IPS DF 6.9 (cell line): ENCODE measurements at regions not wholly inside any gene's neighbourhood (a gene's known extent, or its start where the extent isn't known, plus 50 kb on each side); places are given as distances from the start of the nearest gene placed in this dataset.

ENCODE experiments used
- DNase-seq: peaks from one replicate; pipeline ENCODE4 v3.0.0-alpha.2; 2013; ENCODE audit warnings: low read depth, low spot score
- H3K27ac ChIP-seq: one replicate; pipeline ENCODE4 v1.5.1; 2013; ENCODE audit warnings: low read length, control low read depth
- H3K27me3 ChIP-seq: 2 replicates; pipeline ENCODE4 v1.6.1; 2013; ENCODE audit warnings: mild to moderate bottlenecking, low read length; ENCODE audit not compliant: control insufficient read depth, insufficient read depth
- H3K36me3 ChIP-seq: 2 replicates; pipeline ENCODE4 v1.6.1; 2013; ENCODE audit warnings: low read length; ENCODE audit not compliant: control insufficient read depth, insufficient read depth
- H3K4me1 ChIP-seq: 2 replicates; pipeline ENCODE4 v1.6.1; 2013; ENCODE audit warnings: low read length; ENCODE audit not compliant: control insufficient read depth, insufficient read depth
- H3K4me3 ChIP-seq: 2 replicates; pipeline ENCODE4 v1.5.1; 2013; ENCODE audit warnings: mild to moderate bottlenecking, low read length
- H3K9me3 ChIP-seq: 2 replicates; pipeline ENCODE4 v1.6.1; 2013; ENCODE audit warnings: low read length, inconsistent platforms; ENCODE audit not compliant: control insufficient read depth, insufficient read depth
- WGBS: extraction: QIAGEN DNeasy Blood & Tissue Kit; methylation state at CpG from one replicate; pipeline ENCODE4 v1.1.7; 2013; ENCODE audit warnings: mixed read lengths, missing lambda C conversion rate; ENCODE audit not compliant: insufficient read length, insufficient coverage; 5-methylcytosine and 5-hydroxymethylcytosine counted together

GRCh38 chr3:10566451-10566850, 61.1 kb upstream of the ATP2B2 start:
- no peaks in the 10 kb centered on the region for H3K36me3 ChIP-seq
- H3K9me3 ChIP-seq = no peaks in the 10 kb centered on the region
- H3K27ac ChIP-seq = no peak overlapping the region
- DNase-seq = no peak
- no peak overlapping the region for H3K4me3 ChIP-seq
- no peaks in the 10 kb centered on the region for H3K4me1 ChIP-seq
- H3K27me3 ChIP-seq = no peaks in the 10 kb centered on the region
- WGBS = no CpG with 5 or more reads among the region's 3 CpGs

- Histone ChIP-seq H3K4me1 (no peaks in the 10 kb centered on the region), H3K36me3 (no peaks in the 10 kb centered on the region), H3K27ac (no peak overlapping the region), H3K27me3 (no peaks in the 10 kb centered on the region), H3K4me3 (no peak overlapping the region), H3K9me3 (no peaks in the 10 kb centered on the region)
- no CpG with 5 or more reads among the region's 5 CpGs for WGBS
- no peak for DNase-seq
These were observed 63.2 kb upstream of the ATP2B2 start for GRCh38 chr3:10568549-10568948.

DNA sequence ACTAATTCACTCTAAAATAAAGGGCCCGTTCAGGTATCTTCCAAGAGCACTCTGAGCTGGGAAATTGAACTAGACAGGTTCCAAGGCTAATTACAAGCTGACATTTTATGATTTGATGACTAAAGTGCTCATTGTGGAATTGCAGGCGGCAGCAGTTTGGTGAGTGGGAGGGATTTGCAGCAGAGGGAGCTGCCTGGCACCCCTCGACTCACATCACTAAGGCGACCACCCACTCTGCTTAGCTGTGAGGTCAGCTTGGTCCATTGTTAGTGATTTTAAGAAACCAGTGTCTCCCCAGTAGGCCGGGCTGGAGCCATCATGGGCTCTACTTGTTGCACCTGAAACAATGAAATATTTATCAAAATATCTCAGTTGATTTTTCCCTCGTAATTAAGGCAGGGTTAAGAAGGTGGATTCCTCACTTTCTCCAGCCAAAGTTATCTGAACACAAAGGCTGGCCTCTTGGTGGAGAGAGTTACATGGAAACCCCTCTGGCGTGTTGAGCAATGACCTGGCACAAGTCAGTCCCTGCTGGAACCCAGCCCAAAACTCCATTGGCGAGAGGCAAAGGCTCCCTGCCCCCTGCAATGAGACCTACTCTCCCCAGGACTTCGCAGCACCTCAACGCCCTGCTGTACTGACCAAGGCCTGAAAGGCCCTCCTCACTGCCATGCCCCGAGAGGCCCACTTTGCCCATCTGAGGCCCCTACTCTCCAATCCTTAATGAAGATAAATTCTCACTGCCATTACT, 65.0 kb upstream of the ATP2B2 start:
- WGBS = no CpG with 5 or more reads among the region's 11 CpGs

DNA sequence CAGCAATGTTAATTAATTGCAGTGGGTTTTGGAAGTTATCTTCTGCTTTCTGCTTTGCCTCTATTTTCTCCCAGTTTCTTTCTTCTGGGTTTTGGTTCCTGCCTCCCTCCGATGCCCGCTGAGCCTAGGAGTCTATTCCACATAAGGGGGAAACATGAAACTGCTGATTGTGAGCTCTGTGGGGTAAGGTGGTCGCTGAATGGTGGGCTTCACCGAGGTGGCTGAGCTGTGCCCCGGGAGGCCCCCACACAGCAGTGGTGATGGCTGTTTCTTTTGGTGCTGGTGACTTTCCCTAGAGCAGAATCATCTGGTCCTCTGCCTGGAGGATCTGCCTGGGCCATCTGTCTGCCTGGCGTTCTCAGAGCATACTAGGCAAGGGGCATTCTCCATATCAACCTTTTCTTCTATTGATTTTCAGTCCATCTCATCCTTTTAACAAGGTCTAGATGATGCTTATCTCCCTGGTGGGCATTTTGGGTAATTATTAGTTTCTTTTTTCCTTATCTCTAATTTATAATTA, 68.8 kb upstream of the ATP2B2 start:
- H3K27me3 ChIP-seq = no peaks in the 10 kb centered on the region
- no peaks in the 10 kb centered on the region for H3K4me1 ChIP-seq
- DNase-seq = no peak
- H3K27ac ChIP-seq = no peak overlapping the region
- H3K9me3 ChIP-seq = no peaks in the 10 kb centered on the region
- no peaks in the 10 kb centered on the region for H3K36me3 ChIP-seq
- H3K4me3 ChIP-seq = no peak overlapping the region
- no CpG with 5 or more reads among the region's 6 CpGs for WGBS

More for the DNA sequence above, 65.0 kb upstream of the ATP2B2 start:
- Histone ChIP-seq H3K36me3 (no peaks in the 10 kb centered on the region), H3K27me3 (no peaks in the 10 kb centered on the region), H3K9me3 (no peaks in the 10 kb centered on the region), H3K4me3 (no peak overlapping the region), H3K4me1 (no peaks in the 10 kb centered on the region), H3K27ac (no peak overlapping the region)
- DNase-seq = no peak

DNA sequence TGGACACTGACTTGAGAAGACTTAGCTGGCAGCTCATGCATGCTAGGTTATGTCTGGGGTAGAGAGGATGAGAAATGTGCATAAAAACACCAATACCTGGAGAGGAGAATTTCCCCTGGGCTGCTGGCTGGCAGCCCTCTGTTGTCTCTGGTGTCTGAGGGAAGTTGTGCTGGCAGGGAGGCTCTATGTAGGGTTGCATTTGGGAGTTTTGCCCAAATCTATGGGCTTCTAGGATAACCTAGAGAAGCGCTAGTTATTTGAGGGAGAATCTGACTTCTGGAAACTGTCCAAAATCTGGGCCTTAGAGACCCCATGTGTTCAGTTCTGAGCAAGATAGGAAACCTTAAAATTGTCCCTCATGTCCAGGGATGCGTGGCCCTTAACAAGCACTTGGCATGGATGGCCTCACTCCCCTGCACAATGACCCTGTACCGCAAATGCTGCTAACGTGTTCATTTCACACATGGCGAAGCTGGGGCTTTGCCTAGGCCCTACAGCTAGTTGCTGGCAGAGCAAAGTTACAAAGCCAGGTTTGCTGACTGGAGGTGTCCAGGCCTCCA, 70.3 kb upstream of the ATP2B2 start:
- no peaks in the 10 kb centered on the region for H3K9me3 ChIP-seq
- H3K4me3 ChIP-seq = no peak overlapping the region
- H3K4me1 ChIP-seq = no peaks in the 10 kb centered on the region
- H3K27ac ChIP-seq = no peak overlapping the region
- H3K27me3 ChIP-seq = no peaks in the 10 kb centered on the region
- WGBS = no CpG with 5 or more reads among the region's 5 CpGs
- no peaks in the 10 kb centered on the region for H3K36me3 ChIP-seq
- no peak for DNase-seq

DNA sequence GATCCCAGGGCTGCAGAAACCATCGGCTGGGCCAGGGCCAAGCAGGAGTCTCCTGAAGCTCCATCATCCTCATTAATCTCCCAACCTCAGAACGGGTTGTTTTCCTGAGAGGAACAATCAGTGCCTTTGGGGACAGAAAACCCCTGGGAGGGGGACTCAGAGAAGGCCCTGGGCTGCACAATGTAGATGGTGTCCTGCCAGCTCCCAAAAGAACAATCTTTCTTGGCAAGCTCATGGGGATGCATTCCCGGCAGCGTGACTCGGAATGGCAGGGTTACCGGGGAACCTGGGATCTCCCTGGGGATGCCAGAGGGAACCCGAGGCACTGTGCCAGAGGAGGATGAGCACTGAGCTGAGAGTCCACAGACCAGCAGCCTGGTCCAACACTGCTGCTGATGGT, 72.1 kb upstream of the ATP2B2 start:
- WGBS = no CpG with 5 or more reads among the region's 7 CpGs

DNA sequence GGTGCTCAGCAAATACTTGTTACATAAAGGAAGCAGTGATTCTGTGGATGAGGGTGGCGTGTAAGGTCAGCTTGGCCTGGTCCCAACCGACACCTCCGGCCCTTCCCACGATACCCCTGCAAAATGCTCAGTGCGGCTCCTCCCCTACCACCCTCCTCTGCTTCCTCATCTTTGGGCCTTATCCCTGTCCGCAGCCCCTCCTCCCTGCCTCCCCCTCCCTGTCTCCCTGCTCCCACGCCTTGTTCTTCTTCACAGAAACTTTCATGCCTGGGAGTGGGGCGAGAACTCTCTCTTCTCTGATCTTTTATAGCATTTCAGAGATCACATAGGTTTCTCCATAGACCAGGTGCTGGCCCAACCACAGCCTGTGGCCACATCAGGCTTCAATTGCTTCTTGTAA, 75.0 kb upstream of the ATP2B2 start:
- DNase-seq = no peak
- no CpG with 5 or more reads among the region's 8 CpGs for WGBS
- no peaks in the 10 kb centered on the region for H3K27me3 ChIP-seq
- 0 out of 2 replicates have a peak, but pooled peaks cover 1% of the 10 kb centered on the region for H3K4me1 ChIP-seq
- H3K4me3 ChIP-seq = no peak overlapping the region
- H3K27ac ChIP-seq = no peak overlapping the region
- no peaks in the 10 kb centered on the region for H3K9me3 ChIP-seq
- H3K36me3 ChIP-seq = no peaks in the 10 kb centered on the region

More for the DNA sequence above, 72.1 kb upstream of the ATP2B2 start:
- no peak overlapping the region for H3K27ac ChIP-seq
- H3K36me3 ChIP-seq = no peaks in the 10 kb centered on the region
- no peak for DNase-seq
- H3K4me1 ChIP-seq = 0 out of 2 replicates have a peak, but pooled peaks cover 1% of the 10 kb centered on the region
- no peak overlapping the region for H3K4me3 ChIP-seq
- H3K27me3 ChIP-seq = no peaks in the 10 kb centered on the region
- H3K9me3 ChIP-seq = no peaks in the 10 kb centered on the region

GRCh38 chr3:10581251-10581650, 75.9 kb upstream of the ATP2B2 start:
- no CpG with 5 or more reads among the region's 5 CpGs for WGBS
- H3K27ac ChIP-seq = no peak overlapping the region
- H3K9me3 ChIP-seq = no peaks in the 10 kb centered on the region
- H3K4me1 ChIP-seq = 0 out of 2 replicates have a peak, but pooled peaks cover 1% of the 10 kb centered on the region
- H3K36me3 ChIP-seq = no peaks in the 10 kb centered on the region
- H3K4me3 ChIP-seq = no peak overlapping the region
- no peaks in the 10 kb centered on the region for H3K27me3 ChIP-seq
- DNase-seq = no peak

DNA sequence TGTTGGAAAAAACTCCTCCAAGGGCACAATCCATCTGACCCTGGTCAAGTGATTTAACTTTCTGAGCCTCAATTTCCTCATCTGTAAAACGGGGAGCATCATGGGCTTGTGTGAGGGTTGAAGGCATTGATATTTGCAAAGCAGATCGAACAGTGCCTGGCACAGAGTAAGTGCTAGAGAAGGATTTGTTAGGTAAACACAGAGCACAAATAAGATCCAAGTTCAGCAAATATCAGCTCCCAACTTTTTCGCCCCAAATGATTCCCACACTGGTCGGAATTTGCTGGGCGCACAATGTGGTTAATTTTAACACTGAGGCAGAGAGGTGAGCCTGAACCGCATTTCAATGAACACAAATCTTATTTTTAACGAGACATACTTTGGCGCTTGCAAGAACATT, 76.3 kb upstream of the ATP2B2 start:
- Histone ChIP-seq H3K4me3 (no peak overlapping the region), H3K4me1 (0 out of 2 replicates have a peak, but pooled peaks cover 1% of the 10 kb centered on the region), H3K36me3 (no peaks in the 10 kb centered on the region), H3K27me3 (no peaks in the 10 kb centered on the region), H3K9me3 (no peaks in the 10 kb centered on the region), H3K27ac (no peak overlapping the region)
- DNase-seq = no peak
- WGBS = no CpG with 5 or more reads among the region's 8 CpGs

GRCh38 chr3:10582733-10583132, 77.3 kb upstream of the ATP2B2 start:
- 0 out of 2 replicates have a peak, but pooled peaks cover 1% of the 10 kb centered on the region for H3K4me1 ChIP-seq
- H3K27ac ChIP-seq = no peak overlapping the region
- no peaks in the 10 kb centered on the region for H3K36me3 ChIP-seq
- H3K27me3 ChIP-seq = no peaks in the 10 kb centered on the region
- no peak overlapping the region for H3K4me3 ChIP-seq
- H3K9me3 ChIP-seq = no peaks in the 10 kb centered on the region
- DNase-seq = no peak
- no CpG with 5 or more reads among the region's 3 CpGs for WGBS
